HG03520 (cell line): ENCODE measurements at regions not wholly inside any gene's neighbourhood (a gene's known extent, or its start where the extent isn't known, plus 50 kb on each side); places are given as distances from the start of the nearest gene placed in this dataset.

Experiments
- ATAC-seq: cut with Tn5 transposase; IDR thresholded peaks from one replicate; pipeline ENCODE4 v1.9.1; 2021; ENCODE audit warnings: mild to moderate bottlenecking, moderate library complexity; ENCODE audit not compliant: unreplicated experiment

- ATAC-seq, result no peak
Measured at GRCh38 chr10:44674536-44675386, 236.4 kb upstream of the TMEM72 start.

GRCh38 chr10:44675387-44675874, 235.7 kb upstream of the TMEM72 start:
- ATAC-seq, result no peak

GRCh38 chr10:44680764-44681163, 230.4 kb upstream of the TMEM72 start:
- no peak for ATAC-seq

GRCh38 chr10:44682507-44682906, 228.6 kb upstream of the TMEM72 start:
- no peak for ATAC-seq

GRCh38 chr10:44684661-44685060, 226.5 kb upstream of the TMEM72 start:
- no peak for ATAC-seq

- ATAC-seq, result no peak
Measured at GRCh38 chr10:44685220-44685619, 225.9 kb upstream of the TMEM72 start.

GRCh38 chr10:44685747-44686146, 225.4 kb upstream of the TMEM72 start:
- ATAC-seq, result no peak

- no peak for ATAC-seq
Measured at GRCh38 chr10:44689368-44689767, 221.8 kb upstream of the TMEM72 start.

GRCh38 chr10:44696496-44696895, 214.6 kb upstream of the TMEM72 start:
- no peak for ATAC-seq

GRCh38 chr10:44697116-44697515, 214.0 kb upstream of the TMEM72 start:
- no peak for ATAC-seq

- no peak for ATAC-seq
Measured at GRCh38 chr10:44702531-44702930, 208.6 kb upstream of the TMEM72 start.

GRCh38 chr10:44703241-44704155, 207.6 kb upstream of the TMEM72 start:
- ATAC-seq, result no peak

GRCh38 chr10:44704616-44705015, 206.5 kb upstream of the TMEM72 start:
- no peak for ATAC-seq

GRCh38 chr10:44706745-44707144, 204.4 kb upstream of the TMEM72 start:
- ATAC-seq, result no peak

GRCh38 chr10:44713307-44713706, 197.8 kb upstream of the TMEM72 start:
- ATAC-seq, result no peak

GRCh38 chr10:44714451-44714850, 196.7 kb upstream of the TMEM72 start:
- no peak for ATAC-seq

- no peak for ATAC-seq
Measured at GRCh38 chr10:44715136-44715535, 196.0 kb upstream of the TMEM72 start.

- no peak for ATAC-seq
Measured at GRCh38 chr10:44716470-44717015, 194.6 kb upstream of the TMEM72 start.

GRCh38 chr10:44723082-44723481, 188.1 kb upstream of the TMEM72 start:
- no peak for ATAC-seq

- ATAC-seq, result no peak
Measured at GRCh38 chr10:44723619-44724325, 187.4 kb upstream of the TMEM72 start.
